Thoracic aorta (tissue), 2 donors: ENCODE measurements at regions not wholly inside any gene's neighbourhood (a gene's known extent, or its start where the extent isn't known, plus 50 kb on each side); places are given as distances from the start of the nearest gene placed in this dataset.

Source experiments
- ATAC-seq: fragments of 150-250 bp; one replicate; pipeline ENCODE4 v1.8.0; 2017; ENCODE audit warnings: low read depth; ENCODE audit not compliant: insufficient number of reproducible peaks, low FRiP score
- DNase-seq: peaks from one replicate; pipeline ENCODE4 v3.0.0-alpha.2; 2020; ENCODE audit warnings: low spot score
- H3K27ac ChIP-seq, 2 donors: fragments of 200-600 bp; sonication (generic); 1 replicate in 1 of 2; 2 replicates in 1 of 2; pipeline ENCODE4 v1.5.1; 2016; ENCODE audit warnings: mild to moderate bottlenecking in 2 of 2, moderate library complexity in 2 of 2
- H3K27me3 ChIP-seq: fragments of 200-600 bp; sonication (generic); replicated peaks from 2 replicates; pipeline ENCODE4 v1.6.0; 2016; ENCODE audit warnings: mild to moderate bottlenecking; ENCODE audit not compliant: insufficient read depth
- H3K36me3 ChIP-seq: fragments of 200-600 bp; sonication (generic); one replicate; pipeline ENCODE4 v1.5.1; 2016
- H3K4me1 ChIP-seq, 2 donors: fragments of 200-600 bp; sonication (generic); 1 replicate in 1 of 2; 2 replicates in 1 of 2; pipeline versions ENCODE4 v1.5.1 to v1.6.0; 2016; ENCODE audit warnings: low read depth in 2 of 2, mild to moderate bottlenecking in 1 of 2; ENCODE audit not compliant: control insufficient read depth in 1 of 2
- H3K4me3 ChIP-seq: fragments of 200-600 bp; sonication (generic); 2 replicates; pipeline ENCODE4 v1.5.1; 2016; ENCODE audit warnings: mild to moderate bottlenecking
- H3K9me3 ChIP-seq: fragments of 200-600 bp; sonication (generic); 2 replicates; pipeline ENCODE4 v1.5.1; 2016
- CTCF ChIP-seq: fragments of 200-600 bp; sonication (generic); IDR thresholded peaks from one replicate; pipeline ENCODE4 v1.5.1; 2019; ENCODE audit warnings: antibody characterized with exemption

- no peak for TF ChIP-seq CTCF
- H3K27ac ChIP-seq: no peak overlapping the region
- H3K9me3 ChIP-seq: no peaks in the 10 kb centered on the region
- H3K4me3 ChIP-seq: no peak overlapping the region
- no peaks in the 10 kb centered on the region for H3K4me1 ChIP-seq
- DNase-seq (no peak), ATAC-seq (no peak)
- no peaks in the 10 kb centered on the region for H3K36me3 ChIP-seq
- H3K27me3 ChIP-seq: no peaks in the 10 kb centered on the region
These were observed 201.6 kb downstream of the RWDD3 start for GRCh38 chr1:95435611-95436010.

- no peak overlapping the region for H3K4me3 ChIP-seq
- no peak for TF ChIP-seq CTCF
These were observed 203.0 kb downstream of the RWDD3 start for GRCh38 chr1:95437011-95437410.

GRCh38 chr1:95437781-95438180 lies 203.8 kb downstream of the RWDD3 start:
- no peak for TF ChIP-seq CTCF
- H3K27ac ChIP-seq: no peak overlapping the region
- no peaks in the 10 kb centered on the region for H3K36me3 ChIP-seq
- no peak for ATAC-seq
- no peaks in the 10 kb centered on the region for H3K27me3 ChIP-seq
- H3K4me3 ChIP-seq: no peak overlapping the region
- DNase-seq: no peak
- H3K9me3 ChIP-seq: no peaks in the 10 kb centered on the region
- H3K4me1 ChIP-seq: no peaks in the 10 kb centered on the region

More at GRCh38 chr1:95437011-95437410, 203.0 kb downstream of the RWDD3 start:
- no peak for DNase-seq
- H3K27me3 ChIP-seq: no peaks in the 10 kb centered on the region
- no peaks in the 10 kb centered on the region for H3K9me3 ChIP-seq
- H3K27ac ChIP-seq: no peak overlapping the region
- no peaks in the 10 kb centered on the region for H3K36me3 ChIP-seq
- no peak for ATAC-seq
- H3K4me1 ChIP-seq: no peaks in the 10 kb centered on the region

- H3K9me3 ChIP-seq: no peaks in the 10 kb centered on the region
These were observed 204.4 kb downstream of the RWDD3 start for GRCh38 chr1:95438218-95438948.

GRCh38 chr1:95440511-95440910 lies 206.5 kb downstream of the RWDD3 start:
- no peak for DNase-seq
- Histone ChIP-seq H3K4me1 (no peaks in the 10 kb centered on the region), H3K4me3 (no peak overlapping the region), H3K9me3 (no peaks in the 10 kb centered on the region), H3K27ac (no peak overlapping the region), H3K27me3 (no peaks in the 10 kb centered on the region), H3K36me3 (no peaks in the 10 kb centered on the region)
- TF ChIP-seq CTCF: no peak
- ATAC-seq: no peak

More at GRCh38 chr1:95438218-95438948, 204.4 kb downstream of the RWDD3 start:
- DNase-seq (no peak), ATAC-seq (no peak)
- H3K27ac ChIP-seq: no peak overlapping the region
- TF ChIP-seq CTCF: no peak
- H3K4me1 ChIP-seq: no peaks in the 10 kb centered on the region
- no peak overlapping the region for H3K4me3 ChIP-seq
- no peaks in the 10 kb centered on the region for H3K36me3 ChIP-seq
- H3K27me3 ChIP-seq: no peaks in the 10 kb centered on the region
